ENCODE measurements at regions not wholly inside any gene's neighbourhood (a gene's known extent, or its start where the extent isn't known, plus 50 kb on each side); places are given as distances from the start of the nearest gene placed in this dataset.

- DNase-seq: no peak
Measured at GRCh38 chr3:98982351-98982750, 80.9 kb upstream of the DCBLD2 start.

- DNase-seq: peak; percentile 89
Measured at GRCh38 chr3:98980915-98981596, 79.6 kb upstream of the DCBLD2 start.

DNA sequence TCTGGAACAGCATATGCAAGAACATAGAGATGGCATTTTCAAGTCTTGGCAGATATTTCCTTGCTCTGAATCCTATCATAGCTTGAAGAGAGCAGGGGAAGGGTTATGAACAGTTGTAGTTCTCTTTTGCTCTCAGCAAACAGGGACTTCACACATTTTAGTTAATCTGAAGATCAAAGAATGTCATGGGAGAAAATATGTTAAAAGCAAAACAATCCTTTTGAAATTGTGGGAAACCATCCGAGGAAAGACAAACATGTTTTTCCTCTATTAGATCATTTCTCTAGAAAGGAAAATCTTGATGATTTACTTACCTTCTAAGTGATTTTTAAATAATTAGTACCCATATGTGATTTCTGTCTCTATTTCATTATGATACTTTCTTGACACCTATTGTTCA lies 77.8 kb upstream of the DCBLD2 start:
- DNase-seq: no peak

DNA sequence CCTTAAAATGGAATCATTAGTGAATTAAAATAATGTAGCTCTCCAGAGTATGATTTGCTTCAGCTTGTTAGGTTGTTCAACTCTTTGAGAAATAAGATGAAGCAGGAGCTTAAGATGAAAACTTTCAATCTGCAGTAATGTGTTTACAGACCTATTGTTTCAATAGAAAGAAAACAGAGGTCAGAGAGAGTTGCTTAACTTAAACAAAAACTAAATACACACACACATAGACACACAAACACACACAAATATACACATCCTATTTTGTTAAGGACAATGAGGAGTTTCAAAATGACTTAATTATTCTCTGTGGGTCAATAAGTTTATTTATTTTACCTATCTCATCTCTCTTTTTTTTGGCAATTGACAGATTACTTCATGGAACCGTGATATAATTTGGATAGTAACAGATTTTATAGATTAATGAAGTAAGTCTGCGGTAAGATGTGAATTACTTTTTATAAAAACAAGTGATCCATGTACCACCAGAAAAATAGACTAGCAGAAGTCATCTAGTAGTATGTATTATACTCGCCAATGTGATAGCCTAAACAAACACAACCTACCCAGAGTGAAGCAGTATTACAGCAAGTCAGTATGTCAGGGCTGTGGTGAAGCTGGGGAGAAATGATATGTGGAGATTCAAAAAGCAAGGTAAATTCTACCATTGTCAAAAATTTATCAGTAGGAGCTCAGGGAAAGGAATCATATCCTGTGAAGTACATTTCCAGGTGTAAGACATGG lies 76.7 kb upstream of the DCBLD2 start:
- DNase-seq: no peak

DNA sequence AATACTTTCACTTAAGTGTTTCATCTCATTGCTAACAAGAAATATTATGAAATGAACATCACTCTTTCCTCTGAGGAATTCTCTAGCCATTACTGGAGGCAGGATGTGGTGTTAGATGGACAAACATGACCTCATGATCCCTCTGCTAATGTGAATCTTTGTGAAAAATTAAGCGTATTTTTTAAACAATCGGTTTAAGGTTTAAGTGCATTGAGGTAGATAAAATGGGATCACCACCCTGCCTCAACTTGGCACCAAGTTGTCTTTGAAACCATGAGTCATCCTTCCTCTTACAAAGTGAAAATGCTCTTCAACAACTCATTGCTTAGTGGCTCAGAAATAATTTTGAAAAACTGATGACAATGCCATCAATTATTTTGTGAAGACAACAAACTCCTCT lies 76.0 kb upstream of the DCBLD2 start:
- peak; percentile 88 for DNase-seq

- no peak for DNase-seq
Measured at GRCh38 chr3:98974442-98974841, 72.9 kb upstream of the DCBLD2 start.

GRCh38 chr3:98972720-98973119 lies 71.2 kb upstream of the DCBLD2 start:
- no peak for DNase-seq

- DNase-seq: peak; percentile 98
Measured at GRCh38 chr3:98972155-98972554, 70.7 kb upstream of the DCBLD2 start.

DNA sequence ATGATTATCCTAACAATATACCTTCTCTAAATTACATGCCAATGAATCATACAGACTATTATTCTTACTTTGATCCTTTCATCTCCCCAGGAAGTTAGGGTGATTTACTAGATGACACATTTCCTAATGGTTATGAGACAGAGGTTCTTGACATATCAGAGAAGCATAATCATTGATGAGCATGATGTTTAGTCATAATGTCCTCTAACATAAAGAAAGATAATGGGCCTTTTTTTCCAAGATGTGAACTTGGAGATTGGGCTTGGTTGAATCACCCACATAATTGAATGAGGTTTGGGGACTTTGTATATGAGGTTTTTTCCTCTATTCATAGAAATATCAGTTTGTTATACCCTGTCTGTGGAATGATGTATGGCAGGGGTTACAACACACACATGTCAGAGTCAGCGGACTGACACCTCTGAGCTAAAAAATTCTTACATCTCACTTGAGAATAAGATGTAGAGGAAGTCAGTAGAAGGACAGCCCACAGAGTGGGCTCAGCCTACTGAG lies 69.7 kb upstream of the DCBLD2 start:
- peak; percentile 98 for DNase-seq

DNA sequence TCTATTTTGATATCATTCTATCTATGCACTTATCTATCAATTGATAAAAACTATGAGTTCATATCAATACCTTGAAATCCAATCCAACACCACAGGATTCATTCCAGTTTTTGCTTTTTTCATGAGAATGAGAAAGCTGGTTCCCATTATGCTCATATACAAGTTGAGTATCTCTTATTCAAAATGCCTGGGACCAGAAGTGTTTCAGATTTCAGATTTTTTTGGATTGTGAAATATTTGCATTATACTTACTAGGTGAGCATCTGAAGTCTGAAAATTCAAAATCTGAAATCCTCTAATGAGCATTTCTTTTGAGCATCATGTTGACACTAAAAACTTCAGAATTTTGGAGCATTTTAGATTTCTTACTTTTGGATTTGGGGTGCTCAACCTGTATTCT lies 67.8 kb upstream of the DCBLD2 start:
- no peak for DNase-seq

GRCh38 chr3:98968824-98969223 lies 67.3 kb upstream of the DCBLD2 start:
- no peak for DNase-seq

DNA sequence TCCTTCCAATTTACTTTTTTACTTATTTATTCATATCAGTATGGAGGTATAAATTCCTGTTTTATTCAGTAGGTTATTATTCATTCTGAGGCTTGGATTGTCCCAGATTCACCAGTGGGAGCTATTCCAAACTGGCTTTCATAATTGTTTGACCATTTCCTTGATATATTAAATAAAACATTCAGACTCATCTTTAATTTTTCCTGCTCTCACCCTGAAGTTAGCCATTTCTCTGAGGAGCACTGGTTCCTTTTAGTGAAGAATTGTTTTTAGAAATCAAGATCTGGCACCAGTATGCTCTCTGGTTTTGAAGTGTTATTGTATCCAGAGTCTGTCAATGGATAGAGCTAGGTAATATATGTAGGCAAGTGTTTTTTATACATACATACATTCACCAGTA lies 66.9 kb upstream of the DCBLD2 start:
- DNase-seq: no peak

GRCh38 chr3:98967758-98968157 lies 66.3 kb upstream of the DCBLD2 start:
- DNase-seq: no peak

DNA sequence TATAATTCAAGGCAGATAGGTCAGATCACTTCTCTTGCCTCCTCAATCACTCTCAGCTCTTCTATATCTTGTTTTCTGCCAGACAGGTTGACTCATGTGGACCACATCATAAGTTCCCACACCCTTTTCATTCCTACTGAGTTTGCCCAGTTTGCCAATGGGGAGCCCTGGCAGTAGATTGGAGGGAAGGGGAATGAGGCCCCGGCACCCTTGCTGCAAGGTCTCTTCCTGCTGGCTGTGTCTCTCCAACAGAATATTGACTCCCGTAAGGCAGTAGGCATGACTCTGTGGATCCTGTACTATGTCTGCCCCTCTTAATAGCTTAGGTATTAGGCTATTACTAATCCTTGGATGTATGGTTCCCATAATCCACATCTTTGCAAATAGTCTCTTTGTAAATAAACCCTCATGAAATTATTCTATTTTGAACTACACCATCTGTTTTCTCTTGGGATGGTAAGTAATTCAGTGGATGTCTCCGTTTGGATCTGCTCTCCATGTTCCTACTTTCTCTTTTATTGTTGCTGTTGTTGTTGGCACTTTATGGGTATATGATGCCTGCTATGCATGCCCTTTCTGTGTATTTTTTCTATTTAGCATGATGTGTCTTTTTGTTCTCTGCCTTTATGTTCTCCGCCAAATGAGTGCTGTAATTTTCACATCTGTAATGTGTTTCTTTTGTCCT lies 65.5 kb upstream of the DCBLD2 start:
- peak; percentile 36 for DNase-seq

DNA sequence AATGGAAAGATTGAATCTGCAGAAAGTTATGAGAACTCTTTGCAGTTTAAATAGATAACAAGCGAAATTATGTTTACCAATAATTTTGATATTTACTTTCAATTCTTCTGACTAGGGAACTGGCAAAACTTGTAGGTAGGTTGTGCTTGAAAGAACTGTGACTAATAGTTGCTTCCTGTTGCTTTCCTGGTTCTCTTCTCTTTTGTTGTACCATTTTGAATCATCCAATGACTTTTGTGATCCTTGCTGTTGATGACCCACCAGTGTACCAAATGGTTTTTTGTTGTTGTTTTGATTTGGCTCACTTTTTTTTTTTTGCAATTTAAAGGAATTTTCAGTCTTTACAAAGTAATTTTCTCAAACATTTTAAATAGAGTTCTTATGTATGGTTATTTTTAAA lies 64.9 kb upstream of the DCBLD2 start:
- no peak for DNase-seq

DNA sequence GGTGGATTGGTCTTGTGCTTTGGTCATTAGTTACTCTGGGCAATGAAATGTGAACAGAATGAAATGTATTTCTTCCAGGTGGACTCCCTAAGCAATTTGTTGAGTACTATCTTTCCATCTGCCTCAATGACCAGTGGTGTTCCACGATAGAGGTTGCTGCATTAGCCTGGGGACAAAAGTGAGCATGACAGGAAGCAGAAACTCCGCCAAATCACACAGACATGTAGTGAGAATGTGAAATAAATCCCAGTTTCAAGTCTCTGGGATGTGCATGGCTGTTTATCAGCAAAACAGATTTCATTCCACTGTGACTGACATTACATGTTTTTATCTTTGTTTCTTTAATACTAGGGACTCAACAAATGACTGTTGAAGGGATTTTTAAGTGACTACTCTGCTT lies 63.3 kb upstream of the DCBLD2 start:
- DNase-seq: no peak

DNA sequence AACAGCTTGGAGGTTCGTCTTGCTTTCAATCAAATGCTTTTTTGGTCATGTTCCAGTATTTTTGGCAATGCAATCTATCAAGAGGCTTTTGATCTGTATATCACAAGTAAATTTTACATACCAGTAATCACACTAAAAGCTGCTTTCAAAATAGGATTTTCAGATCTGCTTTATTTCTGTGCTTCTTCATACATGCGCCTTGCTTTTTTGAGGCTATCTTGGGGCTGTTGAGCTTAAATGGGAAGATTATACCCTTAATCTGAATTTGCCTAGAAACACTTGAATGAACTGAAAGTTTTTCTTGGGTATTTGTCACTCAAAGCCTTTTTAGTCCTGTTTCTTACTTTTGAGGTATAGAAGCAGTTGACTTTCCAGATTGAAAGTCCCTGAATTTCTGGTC lies 62.1 kb upstream of the DCBLD2 start:
- no peak for DNase-seq

DNA sequence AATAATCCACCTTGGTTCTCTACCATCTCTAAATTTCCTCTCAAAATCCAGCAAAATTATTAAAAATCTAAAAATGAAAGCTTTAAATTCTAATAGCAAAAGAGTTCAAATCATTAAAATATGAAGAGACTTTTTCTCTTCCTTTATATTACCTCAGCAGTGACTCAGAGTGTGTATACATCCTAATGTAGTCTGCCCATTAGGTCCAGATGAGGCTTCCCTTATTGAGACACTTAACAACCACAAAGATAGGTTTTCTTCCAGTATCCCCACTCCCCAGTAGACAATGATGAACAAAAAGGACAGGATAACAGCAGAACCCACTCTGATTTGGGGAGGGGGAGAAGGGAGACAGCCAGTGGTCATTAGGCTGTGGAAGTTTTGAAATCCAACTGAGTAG lies 61.5 kb upstream of the DCBLD2 start:
- peak; percentile 84 for DNase-seq

- DNase-seq: peak; percentile 99
Measured at GRCh38 chr3:98962189-98962930, 60.9 kb upstream of the DCBLD2 start.

DNA sequence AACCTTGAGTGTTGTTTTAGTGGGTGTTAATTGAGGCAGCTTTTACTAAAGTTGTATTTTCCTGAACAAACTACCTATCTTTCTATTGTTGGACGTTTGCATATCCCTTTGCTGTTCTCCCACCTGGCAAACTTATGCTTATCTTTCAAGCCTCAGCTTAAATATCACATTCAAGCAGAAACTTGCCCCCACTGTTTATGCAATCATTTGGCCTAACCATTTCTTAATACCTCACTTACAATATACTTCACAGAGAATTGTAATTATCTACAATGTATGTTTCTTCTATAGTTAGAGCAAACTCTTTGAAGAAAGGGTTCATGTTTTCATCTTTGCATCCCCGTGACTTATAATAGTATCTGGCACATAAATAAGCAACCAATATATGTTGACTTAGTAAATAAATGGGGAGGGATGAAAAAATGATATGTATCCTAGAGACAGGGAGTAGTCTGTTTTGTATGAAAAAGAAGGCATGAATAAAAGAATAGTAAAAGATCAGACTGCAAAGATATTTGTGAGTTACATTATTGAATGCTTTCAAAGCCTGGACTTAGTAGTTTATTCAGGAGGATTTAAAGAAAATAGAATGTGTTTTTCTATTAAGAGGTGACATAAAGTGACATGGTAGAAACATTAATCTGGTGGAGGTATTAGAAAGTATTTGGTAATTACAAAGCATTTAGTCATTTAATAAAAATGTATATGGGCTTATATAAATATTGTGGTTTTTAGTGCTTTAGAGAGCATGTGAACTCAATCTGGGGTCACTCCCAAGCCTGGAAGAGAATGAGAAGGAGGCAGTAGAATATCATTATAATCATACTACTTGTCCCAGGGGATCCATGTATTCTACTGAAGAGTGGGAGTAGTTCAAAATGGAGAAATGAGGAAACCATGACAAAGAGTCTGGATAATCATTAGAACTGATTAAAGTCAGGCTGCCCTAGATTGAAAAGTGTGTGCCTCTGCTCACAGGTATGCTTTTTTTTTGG lies 60.0 kb upstream of the DCBLD2 start:
- peak; percentile 97 for DNase-seq

DNA sequence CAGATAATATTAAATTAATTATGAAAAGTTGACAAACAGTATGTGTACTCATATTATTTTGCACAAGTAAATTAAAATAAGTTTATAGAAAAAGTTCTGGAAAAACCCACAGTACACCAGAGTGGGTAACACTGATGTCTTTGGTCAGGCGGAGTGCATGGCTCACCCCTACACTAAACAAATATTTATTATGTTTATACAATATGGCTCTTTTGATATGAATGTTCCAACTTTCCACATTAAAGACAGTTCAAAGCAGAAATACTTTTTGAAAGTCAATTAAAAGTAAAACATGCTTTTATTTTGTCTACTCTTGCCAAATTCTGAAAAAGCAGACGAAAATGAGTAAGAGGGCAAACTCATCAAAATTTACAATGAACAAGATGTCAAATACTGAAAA lies 56.2 kb upstream of the DCBLD2 start:
- DNase-seq: no peak

DNA sequence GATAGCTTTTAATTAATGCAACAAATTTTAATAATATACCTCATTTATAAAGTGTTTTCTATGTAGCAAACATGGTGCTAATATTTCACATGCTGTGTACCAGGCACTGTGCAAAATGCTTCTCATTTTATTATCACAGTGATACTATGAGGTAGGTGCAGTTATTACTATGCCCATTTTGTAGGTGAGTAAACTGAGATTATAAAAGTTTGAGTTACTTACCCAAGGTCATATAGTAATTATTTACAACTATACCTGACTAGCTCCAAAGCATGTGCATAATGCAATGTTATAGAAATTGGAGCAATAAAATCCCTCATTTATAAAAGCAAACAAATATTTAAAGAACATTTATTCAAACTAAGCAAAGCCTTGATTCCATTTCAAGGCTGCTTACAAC lies 54.5 kb upstream of the DCBLD2 start:
- no peak for DNase-seq
